Activated gamma-delta T cell (primary cell): ENCODE measurements at regions not wholly inside any gene's neighbourhood (a gene's known extent, or its start where the extent isn't known, plus 50 kb on each side); places are given as distances from the start of the nearest gene placed in this dataset.
"Not testable (repeated sequence)": the region's sequence is repeated elsewhere in the genome, so short reads cannot be mapped to it uniquely, and the experiment has no call there.

Experiments used
- DNase-seq: peaks from one replicate; lab custom pipeline; 2025; lab: John Stamatoyannopoulos, UW

GRCh38 chr2:83386549-83386948 is 1072.5 kb downstream of the SUCLG1 start:
- DNase-seq: no peak

DNA sequence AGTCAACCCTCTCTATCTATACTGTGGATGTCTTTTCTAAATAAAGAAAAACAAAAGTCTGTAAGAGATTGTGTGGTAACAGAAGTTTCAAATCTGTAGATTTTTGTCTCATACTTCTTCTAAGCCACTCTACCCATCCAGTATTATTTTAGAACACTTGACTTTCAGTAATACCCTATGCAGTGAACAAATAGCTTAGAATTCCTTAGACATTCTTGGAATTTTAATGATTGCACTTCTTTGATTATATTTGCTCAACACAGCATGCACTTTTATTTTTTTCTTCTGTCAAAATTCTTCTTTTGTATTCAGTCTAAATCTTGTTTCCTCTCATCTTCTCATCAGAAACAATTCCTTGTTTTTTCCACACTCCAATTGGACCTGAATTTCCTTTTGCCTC is 1080.2 kb downstream of the SUCLG1 start:
- no peak for DNase-seq

- no peak for DNase-seq
Observed at GRCh38 chr2:83376731-83377130, 1082.3 kb downstream of the SUCLG1 start.

- DNase-seq: no peak
Observed at GRCh38 chr2:83370419-83370762, 1088.7 kb downstream of the SUCLG1 start.

DNA sequence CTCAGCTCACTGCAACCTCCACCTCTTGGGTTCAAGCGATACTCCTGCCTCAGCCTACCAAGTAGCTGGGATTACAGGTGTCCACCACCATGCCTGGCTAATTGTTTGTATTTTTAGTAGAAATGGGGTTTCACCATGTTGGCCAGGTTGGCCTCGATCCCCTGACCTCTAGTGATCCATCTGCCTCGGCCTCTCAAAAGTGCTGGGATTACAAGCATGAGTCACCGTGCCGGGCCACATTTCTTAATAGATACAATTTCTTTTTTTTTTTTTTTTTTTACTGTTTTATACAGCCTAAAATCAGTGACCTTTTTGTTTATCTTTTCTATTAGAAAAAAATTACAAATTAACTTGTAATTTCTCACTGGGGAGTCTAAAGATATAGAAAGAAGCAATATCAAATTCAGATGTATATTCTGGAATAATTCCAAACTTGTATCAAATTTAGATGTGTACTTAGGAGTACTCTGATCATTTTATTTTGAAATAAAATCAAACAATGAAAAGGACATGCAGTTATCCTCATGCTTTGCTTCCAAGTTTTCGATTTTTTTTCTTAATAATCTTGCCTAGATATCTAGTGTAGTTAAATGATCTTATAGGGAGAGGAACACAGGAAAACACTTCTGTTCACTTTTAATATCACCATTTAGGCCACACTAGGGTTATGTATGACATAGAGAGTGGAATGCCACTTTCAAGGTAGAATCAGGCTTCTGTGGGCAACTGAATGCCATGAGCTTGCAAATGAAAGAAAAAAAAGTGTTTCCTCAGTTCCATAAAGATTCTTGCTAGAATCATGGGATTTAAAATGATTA is 1089.3 kb downstream of the SUCLG1 start:
- no peak for DNase-seq

DNA sequence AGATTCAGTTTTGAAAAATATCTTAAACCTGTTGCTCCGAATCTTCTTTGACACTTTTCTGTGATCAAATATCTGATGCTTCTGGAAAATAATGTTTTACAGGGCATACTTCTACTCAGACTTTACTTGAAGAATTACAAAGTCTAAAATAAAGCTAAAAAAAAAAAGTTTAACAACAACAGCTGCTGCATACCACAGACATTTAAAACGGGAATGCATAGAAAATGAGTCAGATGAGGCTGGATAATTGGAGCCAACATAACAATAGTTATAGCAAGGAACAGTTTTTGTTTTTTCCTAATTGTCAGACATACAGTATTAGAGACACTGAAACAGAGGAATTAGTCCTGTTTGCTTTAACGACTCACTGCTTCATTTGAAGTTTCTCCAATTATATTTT is 1090.2 kb downstream of the SUCLG1 start:
- DNase-seq: no peak

GRCh38 chr2:83368461-83368860 is 1090.6 kb downstream of the SUCLG1 start:
- no peak for DNase-seq

DNA sequence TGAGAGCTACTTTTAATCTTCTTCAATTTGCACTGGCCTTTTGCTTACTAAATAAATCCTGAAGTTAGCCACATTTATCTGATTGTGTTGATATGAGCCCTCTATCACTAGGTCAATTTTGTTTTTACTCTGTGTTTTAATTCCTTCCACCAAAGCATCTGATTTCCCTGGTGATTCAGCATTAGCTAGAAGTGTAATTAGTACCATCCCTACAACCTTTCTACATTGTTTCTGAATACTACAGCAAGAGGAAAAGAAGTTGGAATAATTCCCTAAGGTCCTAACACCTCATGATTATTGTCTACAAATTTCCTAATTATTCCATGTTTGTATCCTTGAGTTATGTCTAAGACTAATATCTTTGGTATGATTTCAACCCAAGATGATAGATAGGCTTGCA is 1093.6 kb downstream of the SUCLG1 start:
- no peak for DNase-seq

- DNase-seq: no peak
Observed at GRCh38 chr2:83364264-83364663, 1094.8 kb downstream of the SUCLG1 start.

DNA sequence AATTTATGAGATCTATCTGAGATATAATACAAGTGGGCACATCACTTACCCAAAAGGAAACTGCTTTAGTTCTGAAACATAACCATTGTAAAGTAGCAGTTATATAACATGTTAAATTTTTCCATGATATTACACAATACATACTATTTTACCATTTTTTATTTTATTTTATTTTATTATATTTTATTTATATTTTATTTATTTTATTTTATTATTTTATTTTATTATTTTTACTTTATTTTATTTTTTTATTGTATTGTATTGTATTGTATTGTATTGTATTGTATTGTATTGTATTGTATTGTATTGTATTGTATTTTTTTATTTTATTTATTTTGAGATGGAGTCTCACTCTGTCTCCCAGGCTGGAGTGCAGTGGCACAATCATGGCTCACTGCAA is 1095.9 kb downstream of the SUCLG1 start:
- not testable (repeated sequence) for DNase-seq

- DNase-seq: no peak
Observed at GRCh38 chr2:83359336-83359735, 1099.7 kb downstream of the SUCLG1 start.

DNA sequence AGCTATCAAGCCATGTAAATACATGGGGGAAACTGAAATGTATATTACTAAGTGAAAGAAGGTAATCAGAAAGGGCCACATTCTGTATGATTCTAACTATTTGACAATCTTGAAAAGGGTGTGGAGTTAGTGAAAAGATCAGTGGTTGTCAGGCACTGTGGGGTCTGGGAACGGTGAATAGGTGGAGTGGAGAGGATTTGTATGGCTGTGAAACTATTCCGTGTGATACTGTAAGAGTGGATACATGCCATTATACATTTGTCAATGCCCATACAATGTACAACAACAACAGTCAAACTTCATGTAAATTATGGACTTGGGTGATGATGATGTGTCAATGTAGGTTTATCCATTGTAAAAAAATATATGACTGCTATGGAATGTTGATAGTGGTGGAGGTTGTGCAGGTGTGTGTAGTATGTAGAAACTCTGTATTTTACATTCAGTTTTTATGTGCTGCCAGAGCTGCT is 1116.2 kb downstream of the SUCLG1 start:
- DNase-seq: no peak

- no peak for DNase-seq
Observed at GRCh38 chr2:83340424-83340823, 1118.7 kb downstream of the SUCLG1 start.

DNA sequence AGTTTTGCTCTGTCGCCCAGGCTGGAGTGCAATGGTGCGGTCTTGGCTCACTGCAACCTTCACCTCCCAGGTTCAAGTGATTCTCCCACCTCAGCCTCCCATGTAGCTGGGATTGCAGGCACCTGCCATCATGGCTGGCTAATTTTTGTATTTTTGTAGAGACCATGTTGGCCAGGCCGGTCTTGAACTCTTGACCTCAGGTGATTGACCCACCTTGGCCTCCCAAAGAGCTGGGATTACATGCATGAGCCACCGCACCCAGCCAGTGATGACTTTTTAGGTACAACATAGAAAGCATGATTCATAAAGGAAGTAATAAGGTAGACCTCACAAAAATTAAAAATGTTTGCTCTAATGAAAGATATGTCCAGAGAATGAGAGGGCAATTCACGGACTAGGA is 1119.1 kb downstream of the SUCLG1 start:
- not testable (repeated sequence) for DNase-seq

DNA sequence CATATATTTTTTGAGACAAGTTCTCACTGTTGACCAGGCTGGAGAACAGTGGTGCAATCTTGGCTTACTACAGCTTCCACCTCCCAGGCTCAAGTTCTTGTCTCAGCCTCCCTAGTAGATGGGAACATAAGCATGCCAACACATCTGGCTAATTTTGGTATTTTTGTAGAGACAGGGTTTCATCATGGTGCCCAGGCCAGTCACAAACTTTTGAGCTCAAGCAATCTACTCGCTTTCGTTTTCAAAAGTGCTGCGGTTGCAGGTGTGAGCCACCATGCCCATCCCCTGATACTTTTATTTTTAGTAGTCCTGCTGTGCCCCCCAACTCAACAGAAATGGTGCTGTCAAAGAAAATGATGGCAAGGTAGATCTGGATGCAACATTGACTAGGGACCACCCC is 1127.3 kb downstream of the SUCLG1 start:
- DNase-seq: no peak

DNA sequence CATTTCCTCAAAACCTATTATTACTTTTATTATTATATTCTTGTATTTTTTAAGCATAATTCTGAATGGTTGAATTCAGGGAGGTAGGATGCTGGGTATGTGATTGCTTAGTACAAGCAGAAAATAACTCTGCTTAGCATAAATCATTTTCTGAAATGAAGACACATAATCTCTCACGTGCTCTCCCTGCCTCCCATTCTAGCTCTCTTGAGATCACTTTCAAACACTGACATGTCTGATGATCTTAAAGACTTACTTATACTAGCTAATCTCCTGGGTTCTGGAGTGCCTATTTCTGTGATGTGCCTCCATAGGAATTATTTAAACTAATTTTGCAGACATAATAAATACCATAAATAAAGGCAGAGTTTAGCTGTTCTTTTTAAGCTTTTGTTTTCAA is 1136.0 kb downstream of the SUCLG1 start:
- no peak for DNase-seq

DNA sequence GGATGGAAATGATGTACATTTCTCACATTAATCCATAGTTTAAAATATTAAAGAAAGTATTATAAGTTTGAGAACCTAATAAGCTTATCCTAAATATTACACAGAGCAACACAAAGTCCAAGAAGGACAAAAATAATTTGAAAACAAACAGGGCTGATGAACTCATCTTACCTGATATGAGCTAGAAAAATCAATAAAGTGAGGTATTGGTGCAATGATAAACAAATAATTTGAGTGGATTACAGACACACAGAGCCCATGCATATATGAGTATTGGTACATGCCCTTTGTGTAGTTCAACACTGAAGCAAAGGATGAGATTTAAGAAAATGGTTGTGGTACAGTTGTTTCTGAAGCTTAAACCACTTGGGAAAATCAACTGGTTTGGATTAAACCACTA is 1139.0 kb downstream of the SUCLG1 start:
- DNase-seq: no peak

DNA sequence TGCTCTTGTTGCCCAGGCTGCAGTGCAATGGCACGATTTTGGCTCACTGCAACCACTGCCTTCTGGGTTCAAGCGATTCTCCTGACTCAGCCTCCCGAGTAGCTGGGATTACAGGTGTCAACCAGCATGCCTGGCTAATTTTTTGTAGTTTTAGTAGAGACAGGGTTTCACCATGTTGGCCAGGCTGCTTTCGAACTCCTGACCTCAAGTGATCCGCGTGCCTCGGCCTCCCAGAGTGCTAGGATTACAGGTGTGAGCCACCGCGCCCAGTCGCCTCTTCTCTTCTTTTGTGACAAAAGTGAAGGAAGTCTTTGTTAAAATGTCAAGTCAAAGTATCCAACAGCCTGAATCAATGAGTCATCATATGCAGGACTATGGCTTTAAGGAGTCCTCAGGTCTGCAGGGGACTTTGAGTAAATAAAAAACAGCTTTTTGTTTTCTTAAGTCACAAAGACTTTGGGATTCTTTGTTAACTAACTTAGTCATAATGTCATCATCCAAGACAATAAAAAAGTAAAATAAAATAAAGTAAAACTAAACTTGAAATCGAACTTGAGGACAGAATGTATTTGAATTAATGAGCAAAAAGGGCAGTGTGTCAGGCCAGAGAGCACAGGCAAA is 1153.2 kb downstream of the SUCLG1 start:
- no peak for DNase-seq

DNA sequence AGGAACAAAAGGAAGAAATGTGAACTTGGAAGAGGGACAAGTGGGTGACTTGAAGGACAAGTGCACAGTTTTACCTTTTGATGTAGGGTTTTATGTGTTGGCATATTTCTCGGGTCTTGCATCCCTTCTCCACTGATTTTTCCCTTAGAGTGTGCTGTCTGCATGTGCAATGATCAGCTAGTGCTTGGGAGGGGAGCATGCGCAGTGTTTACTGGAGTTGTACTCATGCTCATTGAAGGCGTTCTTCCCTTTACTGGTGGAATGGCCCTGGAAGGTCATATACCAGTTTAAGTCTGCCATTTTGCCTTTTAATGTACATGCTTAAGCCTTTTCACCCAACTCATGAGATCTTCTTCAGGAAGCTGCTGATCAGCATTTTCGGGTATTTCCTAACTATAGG is 1168.0 kb downstream of the SUCLG1 start:
- DNase-seq: no peak

GRCh38 chr2:83282841-83283240 is 1176.2 kb downstream of the SUCLG1 start:
- DNase-seq: no peak

- no peak for DNase-seq
Observed at GRCh38 chr2:83282043-83282795, 1176.9 kb downstream of the SUCLG1 start.

- no peak for DNase-seq
Observed at GRCh38 chr2:83280391-83280790, 1178.7 kb downstream of the SUCLG1 start.

DNA sequence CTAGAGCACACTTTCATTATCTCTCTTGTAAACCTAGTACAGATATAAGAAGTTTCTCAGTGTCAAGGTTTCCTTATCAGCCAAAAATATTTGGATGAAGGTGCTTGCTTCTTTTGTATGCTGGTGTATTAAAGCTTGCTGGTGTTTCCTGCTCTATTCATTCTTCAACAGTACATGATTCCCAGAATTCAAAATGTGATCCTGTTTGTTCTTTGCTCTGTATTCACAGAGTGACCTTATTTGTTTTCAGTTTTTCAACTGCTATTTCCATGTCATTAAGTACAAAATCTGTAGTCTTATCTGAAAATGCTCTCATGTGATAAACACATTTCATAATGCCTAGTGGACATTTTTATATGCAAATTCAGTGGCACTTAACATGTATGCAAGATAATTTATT is 1185.8 kb downstream of the SUCLG1 start:
- no peak for DNase-seq
